GM12878 (cell line): ENCODE measurements at regions not wholly inside any gene's neighbourhood (a gene's known extent, or its start where the extent isn't known, plus 50 kb on each side); places are given as distances from the start of the nearest gene placed in this dataset.

Source experiments
- BHLHE40 ChIP-seq, 2 experiments: fragments of 450-650 bp in 1 of 2; IDR thresholded peaks; 2 replicates each; pipeline ENCODE4 v1.6.1; 2011 to 2017; ENCODE audit warnings: low read depth in 2 of 2, borderline replicate concordance in 1 of 2, improper control_type of control experiment in 1 of 2, low read length in 1 of 2, mild to moderate bottlenecking in 1 of 2
- BRCA1 ChIP-seq: IDR thresholded peaks from 2 replicates; pipeline ENCODE4 v1.6.1; 2011; ENCODE audit warnings: low read depth, low read length, improper control_type of control experiment
- CBFB ChIP-seq: IDR thresholded peaks from 2 replicates; pipeline ENCODE4 v1.6.1; 2016; ENCODE audit warnings: antibody characterized with exemption, low read depth
- CREB1 ChIP-seq: IDR thresholded peaks from 2 replicates; pipeline ENCODE4 v1.6.1; 2012; ENCODE audit warnings: low read depth, mild to moderate bottlenecking, inconsistent platforms
- EED ChIP-seq: sonication (generic); IDR thresholded peaks from 2 replicates; pipeline ENCODE4 v1.6.1; 2016; ENCODE audit warnings: antibody characterized with exemption, low read depth
- HDAC6 ChIP-seq: fragments of 200-600 bp; sonication (generic); IDR thresholded peaks from one replicate; pipeline ENCODE4 v1.8.0; 2017; ENCODE audit warnings: antibody characterized with exemption; ENCODE audit not compliant: unreplicated experiment
- NFIC ChIP-seq: IDR thresholded peaks from 2 replicates; pipeline ENCODE4 v1.6.1; 2012; ENCODE audit warnings: low read depth, mild to moderate bottlenecking, inconsistent platforms, low read length, moderate library complexity
- NR2C1 ChIP-seq: fragments of 450-650 bp; IDR thresholded peaks from 2 replicates; pipeline ENCODE4 v1.6.1; 2017; ENCODE audit warnings: antibody characterized with exemption, mild to moderate bottlenecking, moderate library complexity
- POLR2AphosphoS2 ChIP-seq: IDR thresholded peaks from 2 replicates; pipeline ENCODE4 v1.6.1; 2011; ENCODE audit warnings: low read depth, mild to moderate bottlenecking, low read length, improper control_type of control experiment, moderate library complexity
- ZNF274 ChIP-seq: IDR thresholded peaks from one replicate; pipeline ENCODE4 v1.8.0; 2011; ENCODE audit not compliant: insufficient read length, insufficient read depth
- TF ChIP-seq, protein P1 (sequence below): IDR thresholded peaks from 2 replicates; pipeline ENCODE4 v1.6.1; 2011; ENCODE audit warnings: borderline replicate concordance, low read depth, mild to moderate bottlenecking, moderate library complexity, mixed read lengths, low read length; ENCODE audit not compliant: insufficient read depth; ENCODE audit errors: extremely low read length
- TF ChIP-seq, protein P2 (sequence below): fragments of 450-650 bp; conservative IDR thresholded peaks from 2 replicates; pipeline ENCODE4 v1.6.1; 2017; ENCODE audit warnings: mild to moderate bottlenecking, moderate library complexity
- TF ChIP-seq, protein P3 (sequence below): fragments of 450-650 bp; IDR thresholded peaks from 2 replicates; pipeline ENCODE4 v1.6.1; 2017; ENCODE audit warnings: mild to moderate bottlenecking, low read depth, inconsistent platforms; ENCODE audit not compliant: poor library complexity, severe bottlenecking

DNA sequence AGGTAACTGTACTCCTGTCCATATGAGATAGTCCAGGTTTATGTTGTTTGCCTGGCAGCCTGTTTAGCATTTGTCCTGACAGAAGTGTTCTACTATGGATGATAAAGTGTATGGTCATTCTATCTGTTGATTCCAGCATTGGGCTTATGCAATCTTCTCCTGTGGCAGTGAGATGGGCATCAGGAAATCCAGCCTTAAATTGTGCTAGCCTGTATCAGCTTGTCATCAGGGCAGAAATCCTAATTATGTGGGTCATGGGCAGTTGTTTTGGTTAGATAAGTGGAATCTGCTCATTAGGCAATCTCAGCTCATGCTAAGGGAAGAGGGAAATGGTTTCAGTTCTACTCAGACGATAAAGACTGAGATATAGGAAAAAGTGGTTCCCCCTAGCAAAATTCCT is 247.4 kb upstream of the CHD1 start (continued):
- TF ChIP-seq POLR2AphosphoS2 (no peak), NR2C1 (no peak), BHLHE40 (IDR thresholded peaks at IDR 0.05; ENCODE audit: borderline replicate concordance in 1 of 2, low read depth in 2 of 2, low read length in 1 of 2) (no peak), ZNF274 (no peak), BRCA1 (no peak), NFIC (no peak), CREB1 (no peak), EED (no peak), HDAC6 (no peak), CBFB (no peak)
- TF ChIP-seq, protein P1, sequence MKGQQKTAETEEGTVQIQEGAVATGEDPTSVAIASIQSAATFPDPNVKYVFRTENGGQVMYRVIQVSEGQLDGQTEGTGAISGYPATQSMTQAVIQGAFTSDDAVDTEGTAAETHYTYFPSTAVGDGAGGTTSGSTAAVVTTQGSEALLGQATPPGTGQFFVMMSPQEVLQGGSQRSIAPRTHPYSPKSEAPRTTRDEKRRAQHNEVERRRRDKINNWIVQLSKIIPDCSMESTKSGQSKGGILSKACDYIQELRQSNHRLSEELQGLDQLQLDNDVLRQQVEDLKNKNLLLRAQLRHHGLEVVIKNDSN, result no peak
- TF ChIP-seq, protein P2, sequence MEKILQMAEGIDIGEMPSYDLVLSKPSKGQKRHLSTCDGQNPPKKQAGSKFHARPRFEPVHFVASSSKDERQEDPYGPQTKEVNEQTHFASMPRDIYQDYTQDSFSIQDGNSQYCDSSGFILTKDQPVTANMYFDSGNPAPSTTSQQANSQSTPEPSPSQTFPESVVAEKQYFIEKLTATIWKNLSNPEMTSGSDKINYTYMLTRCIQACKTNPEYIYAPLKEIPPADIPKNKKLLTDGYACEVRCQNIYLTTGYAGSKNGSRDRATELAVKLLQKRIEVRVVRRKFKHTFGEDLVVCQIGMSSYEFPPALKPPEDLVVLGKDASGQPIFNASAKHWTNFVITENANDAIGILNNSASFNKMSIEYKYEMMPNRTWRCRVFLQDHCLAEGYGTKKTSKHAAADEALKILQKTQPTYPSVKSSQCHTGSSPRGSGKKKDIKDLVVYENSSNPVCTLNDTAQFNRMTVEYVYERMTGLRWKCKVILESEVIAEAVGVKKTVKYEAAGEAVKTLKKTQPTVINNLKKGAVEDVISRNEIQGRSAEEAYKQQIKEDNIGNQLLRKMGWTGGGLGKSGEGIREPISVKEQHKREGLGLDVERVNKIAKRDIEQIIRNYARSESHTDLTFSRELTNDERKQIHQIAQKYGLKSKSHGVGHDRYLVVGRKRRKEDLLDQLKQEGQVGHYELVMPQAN, result no peak
- TF ChIP-seq, protein P3, sequence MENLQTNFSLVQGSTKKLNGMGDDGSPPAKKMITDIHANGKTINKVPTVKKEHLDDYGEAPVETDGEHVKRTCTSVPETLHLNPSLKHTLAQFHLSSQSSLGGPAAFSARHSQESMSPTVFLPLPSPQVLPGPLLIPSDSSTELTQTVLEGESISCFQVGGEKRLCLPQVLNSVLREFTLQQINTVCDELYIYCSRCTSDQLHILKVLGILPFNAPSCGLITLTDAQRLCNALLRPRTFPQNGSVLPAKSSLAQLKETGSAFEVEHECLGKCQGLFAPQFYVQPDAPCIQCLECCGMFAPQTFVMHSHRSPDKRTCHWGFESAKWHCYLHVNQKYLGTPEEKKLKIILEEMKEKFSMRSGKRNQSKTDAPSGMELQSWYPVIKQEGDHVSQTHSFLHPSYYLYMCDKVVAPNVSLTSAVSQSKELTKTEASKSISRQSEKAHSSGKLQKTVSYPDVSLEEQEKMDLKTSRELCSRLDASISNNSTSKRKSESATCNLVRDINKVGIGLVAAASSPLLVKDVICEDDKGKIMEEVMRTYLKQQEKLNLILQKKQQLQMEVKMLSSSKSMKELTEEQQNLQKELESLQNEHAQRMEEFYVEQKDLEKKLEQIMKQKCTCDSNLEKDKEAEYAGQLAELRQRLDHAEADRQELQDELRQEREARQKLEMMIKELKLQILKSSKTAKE, result no peak
- TF ChIP-seq, all 136 proteins: peak for 0
